H1 (cell line): ENCODE measurements at regions not wholly inside any gene's neighbourhood (a gene's known extent, or its start where the extent isn't known, plus 50 kb on each side); places are given as distances from the start of the nearest gene placed in this dataset.

ENCODE experiments used
- CTCF ChIA-PET: fragments of 300-600 bp; sonication (Branson Sonifier 250); formaldehyde crosslinking; loops from one replicate; lab custom pipeline; 2021; ENCODE audit not compliant: partially characterized antibody; lab: Charles Lee
- POLR2A ChIA-PET: fragments of 300-600 bp; sonication (Branson Sonifier 250); formaldehyde crosslinking; loops from one replicate; lab custom pipeline; 2021; ENCODE audit warnings: inconsistent platforms; ENCODE audit not compliant: partially characterized antibody; lab: Charles Lee
- DNase-seq, 2 experiments: peaks; one replicate each; pipeline versions ENCODE4 v3.0.0 to v3.0.0-alpha.2; 2010 to 2022; ENCODE audit warnings: low spot score in 2 of 2, low read depth in 1 of 2, mixed read lengths in 1 of 2
- FAIRE-seq: peaks from 2 replicates; lab custom pipeline; 2011; peaks lifted over from hg19 to GRCh38; lab: Jason Lieb, UNC
- H2AFZ ChIP-seq: 2 replicates; pipeline ENCODE4 v1.8.1; 2012; ENCODE audit warnings: low read length, inconsistent platforms
- H2AK5ac ChIP-seq: 2 replicates; pipeline ENCODE4 v1.6.1; 2013; ENCODE audit warnings: low read depth, low read length
- H2BK120ac ChIP-seq: replicated peaks from 2 replicates; pipeline ENCODE3; 2013; ENCODE audit warnings: low read depth, low read length, inconsistent platforms
- H2BK12ac ChIP-seq: 2 replicates; pipeline ENCODE4 v1.6.1; 2013; ENCODE audit warnings: low read depth, low read length
- H2BK15ac ChIP-seq: 2 replicates; pipeline ENCODE4 v1.6.1; 2013; ENCODE audit warnings: low read length
- H2BK20ac ChIP-seq: 2 replicates; pipeline ENCODE4 v1.6.1; 2013; ENCODE audit warnings: low read length
- H2BK5ac ChIP-seq: 2 replicates; pipeline ENCODE4 v1.6.1; 2013; ENCODE audit warnings: low read depth, low read length
- H3K14ac ChIP-seq: 2 replicates; pipeline ENCODE4 v1.6.1; 2013; ENCODE audit warnings: inconsistent platforms; ENCODE audit not compliant: insufficient read length
- H3K18ac ChIP-seq: 2 replicates; pipeline ENCODE4 v1.6.1; 2013; ENCODE audit warnings: low read length; ENCODE audit errors: extremely low read depth
- H3K23ac ChIP-seq: 2 replicates; pipeline ENCODE4 v1.6.1; 2013; ENCODE audit warnings: inconsistent platforms; ENCODE audit not compliant: insufficient read length
- H3K23me2 ChIP-seq: 2 replicates; pipeline ENCODE4 v1.6.1; 2013; ENCODE audit warnings: low read depth, low read length
- H3K27ac ChIP-seq: 2 replicates; pipeline ENCODE4 v1.6.1; 2011; ENCODE audit warnings: low read depth, low read length, inconsistent platforms
- H3K27me3 ChIP-seq, 4 experiments: replicated peaks in 1 of 4; 1 replicate in 1 of 4; 2 replicates in 3 of 4; pipeline versions ENCODE4 v1.6.1 to v1.8.1; 2011 to 2013; ENCODE audit warnings: low read length in 3 of 4, mild to moderate bottlenecking in 3 of 4, inconsistent platforms in 2 of 4, mixed read lengths in 2 of 4, moderate library complexity in 1 of 4; ENCODE audit not compliant: control insufficient read depth in 3 of 4, insufficient read depth in 3 of 4; ENCODE audit errors: extremely low read depth in 1 of 4
- H3K36me3 ChIP-seq, 4 experiments: 2 replicates each; pipeline versions ENCODE4 v1.6.1 to v1.8.1; 2011 to 2013; ENCODE audit warnings: mild to moderate bottlenecking in 4 of 4, low read length in 3 of 4, moderate library complexity in 2 of 4, control low read depth in 1 of 4, inconsistent platforms in 1 of 4; ENCODE audit not compliant: insufficient read depth in 4 of 4, control insufficient read depth in 2 of 4
- H3K4ac ChIP-seq: replicated peaks from 2 replicates; pipeline ENCODE3; 2013; ENCODE audit warnings: low read length, low read depth, mixed read lengths, inconsistent platforms; ENCODE audit not compliant: insufficient read length
- H3K4me1 ChIP-seq, 4 experiments: replicated peaks in 1 of 4; 1 replicate in 1 of 4; 2 replicates in 3 of 4; pipeline versions ENCODE4 v1.6.1 to v1.8.1; 2011 to 2013; ENCODE audit warnings: low read length in 3 of 4, inconsistent platforms in 2 of 4, mixed read lengths in 1 of 4; ENCODE audit not compliant: insufficient read depth in 4 of 4, control insufficient read depth in 3 of 4
- H3K4me2 ChIP-seq, 2 experiments: 2 replicates each; pipeline versions ENCODE4 v1.6.1 to v1.8.1; 2011 to 2013; ENCODE audit warnings: low read depth in 2 of 2, low read length in 2 of 2, control low read depth in 1 of 2, inconsistent platforms in 1 of 2, mild to moderate bottlenecking in 1 of 2; ENCODE audit not compliant: insufficient read depth in 1 of 2
- H3K4me3 ChIP-seq, 4 experiments: fragments of 200-600, 300-600 bp in 1 of 4; sonication (generic), shearing (Covaris generic), sonication (Bioruptor Twin) in 1 of 4; 2 replicates each; pipeline versions ENCODE4 v1.5.1 to v1.8.1; 2011 to 2016; ENCODE audit warnings: low read length in 4 of 4, low read depth in 3 of 4, control low read depth in 2 of 4, inconsistent platforms in 2 of 4, mild to moderate bottlenecking in 2 of 4, mixed read lengths in 1 of 4, moderate library complexity in 1 of 4; ENCODE audit not compliant: insufficient read depth in 2 of 4; ENCODE audit errors: extremely low read depth in 1 of 4
- H3K56ac ChIP-seq: replicated peaks from 2 replicates; pipeline ENCODE3; 2013; ENCODE audit warnings: low read depth, mild to moderate bottlenecking, mixed read lengths, low read length, inconsistent platforms; ENCODE audit not compliant: insufficient read length
- H3K79me1 ChIP-seq: 2 replicates; pipeline ENCODE4 v1.6.1; 2013; ENCODE audit warnings: low read depth, low read length, control low read depth
- H3K79me2 ChIP-seq, 2 experiments: 2 replicates each; pipeline versions ENCODE4 v1.6.1 to v1.8.1; 2012 to 2013; ENCODE audit warnings: low read length in 2 of 2, mild to moderate bottlenecking in 2 of 2, inconsistent platforms in 1 of 2; ENCODE audit not compliant: insufficient read depth in 2 of 2, control insufficient read depth in 1 of 2
- H3K9ac ChIP-seq, 4 experiments: replicated peaks in 1 of 4; 1 replicate in 1 of 4; 2 replicates in 3 of 4; pipeline versions ENCODE4 v1.6.1 to v1.8.1; 2011 to 2013; ENCODE audit warnings: low read depth in 3 of 4, low read length in 3 of 4, control low read depth in 2 of 4, mild to moderate bottlenecking in 2 of 4, moderate library complexity in 2 of 4, inconsistent platforms in 1 of 4; ENCODE audit errors: extremely low read depth in 1 of 4
- H3K9me3 ChIP-seq, 2 experiments: 2 replicates each; pipeline versions ENCODE4 v1.6.1 to v1.8.1; 2012 to 2013; ENCODE audit warnings: mild to moderate bottlenecking in 2 of 2, moderate library complexity in 2 of 2, control low read depth in 1 of 2, inconsistent platforms in 1 of 2, low read depth in 1 of 2, low read length in 1 of 2, mixed read lengths in 1 of 2; ENCODE audit not compliant: insufficient read depth in 2 of 2
- H4K20me1 ChIP-seq, 2 experiments: replicated peaks in 1 of 2; 2 replicates each; pipeline versions ENCODE3 to v1.8.1; 2011 to 2013; ENCODE audit warnings: inconsistent platforms in 2 of 2, low read length in 2 of 2, mild to moderate bottlenecking in 1 of 2; ENCODE audit not compliant: insufficient read depth in 2 of 2, control insufficient read depth in 1 of 2
- H4K5ac ChIP-seq: 2 replicates; pipeline ENCODE4 v1.6.1; 2013; ENCODE audit warnings: low read length, low read depth, mixed read lengths, inconsistent platforms; ENCODE audit not compliant: insufficient read length
- H4K8ac ChIP-seq: 2 replicates; pipeline ENCODE4 v1.8.0; 2013; ENCODE audit warnings: mild to moderate bottlenecking, moderate library complexity, low read length, inconsistent platforms; ENCODE audit not compliant: insufficient read depth; ENCODE audit errors: extremely low read depth
- H4K91ac ChIP-seq: replicated peaks from 2 replicates; pipeline ENCODE3; 2013; ENCODE audit warnings: low read length, mixed read lengths, inconsistent platforms; ENCODE audit not compliant: insufficient read length
- POLR2AphosphoS5 ChIP-seq: IDR thresholded peaks from 2 replicates; pipeline ENCODE4 v1.6.1; 2011; ENCODE audit warnings: low read depth, low read length
- RXRA ChIP-seq: IDR thresholded peaks from 2 replicates; pipeline ENCODE4 v1.6.1; 2011; ENCODE audit warnings: low read depth, mild to moderate bottlenecking, low read length, moderate library complexity; ENCODE audit not compliant: insufficient read depth
- WGBS, 2 experiments: shearing (Covaris generic) in 1 of 2; methylation state at CpG; one replicate each; pipeline versions ENCODE4 v1.1.6 to v1.1.7; 2013 to 2015; ENCODE audit warnings: low lambda C conversion rate in 2 of 2, mixed read lengths in 2 of 2, inconsistent platforms in 1 of 2, low coverage in 1 of 2, missing lambda C conversion rate in 1 of 2; ENCODE audit not compliant: insufficient replicate concordance in 2 of 2, insufficient coverage in 1 of 2, insufficient read length in 1 of 2; ENCODE audit errors: extremely low coverage in 1 of 2, missing lambda C conversion rate in 1 of 2; 5-methylcytosine and 5-hydroxymethylcytosine counted together

DNA sequence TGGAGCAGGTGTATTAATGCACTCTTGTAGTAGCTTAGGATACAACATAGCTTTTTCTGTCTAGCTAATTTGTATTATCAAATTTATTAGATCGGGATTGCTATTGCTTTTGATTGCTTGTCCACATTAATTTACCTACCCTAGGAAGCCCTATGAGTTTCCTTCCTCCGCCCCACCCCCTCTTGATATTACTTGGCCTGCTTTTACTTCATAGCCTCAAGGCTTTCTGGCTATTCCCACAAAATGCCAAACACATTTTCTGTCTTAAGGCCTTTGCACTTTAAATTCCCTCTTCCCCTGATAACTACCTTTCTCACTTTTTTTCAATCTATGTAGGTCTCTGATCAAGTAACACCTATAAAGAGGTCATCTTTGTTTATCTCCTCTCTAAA, 99.1 kb upstream of the PRSS16 start:
- Histone ChIP-seq H3K4ac (no peak overlapping the region), H3K56ac (no peak overlapping the region), H3K9me3 (no peaks in the 10 kb centered on the region), H3K4me3 (peak overlapping the region in 1 of 4 experiments; percentile 74; a peak in 2 of 8 replicates), H3K23ac (no peak overlapping the region), H4K5ac (no peak overlapping the region), H2AK5ac (no peak overlapping the region), H3K4me1 (peaks cover 0 to 11% (median 1%) of the 10 kb centered on the region in 4 experiments; a peak in 4 of 7 replicates), H2BK20ac (no peak overlapping the region), H2BK15ac (no peak overlapping the region), H3K9ac (no peak overlapping the region; a peak in 1 of 7 replicates), H4K20me1 (no peaks in the 10 kb centered on the region), H3K23me2 (peaks cover 7% of the 10 kb centered on the region), H3K18ac (no peak overlapping the region), H3K4me2 (peak overlapping the region in 1 of 2 experiments; percentile 88; a peak in 2 of 4 replicates), H3K79me2 (peaks cover 0 to 24% of the 10 kb centered on the region in 2 experiments; a peak in 2 of 4 replicates), H4K8ac (no peak overlapping the region), H4K91ac (no peak overlapping the region), H3K36me3 (peaks cover 0 to 2% (median 0%) of the 10 kb centered on the region in 4 experiments; a peak in 1 of 8 replicates), H2BK5ac (no peak overlapping the region), H2BK120ac (no peak overlapping the region), H3K27me3 (no peaks in the 10 kb centered on the region), H2BK12ac (no peak overlapping the region), H3K14ac (no peak overlapping the region), H2AFZ (no peak overlapping the region), H3K27ac (no peak overlapping the region), H3K79me1 (no peaks in the 10 kb centered on the region)
- TF ChIP-seq RXRA (no peak), POLR2AphosphoS5 (0 out of 2 replicates have a peak, but pooled peaks have one; percentile 18)
- no peak for FAIRE-seq
- DNase-seq = no peak
- ChIA-PET POLR2A (interaction anchor here (1.2 to 21.6 kb wide), 28 partner anchors 10 to 1117 kb away, joined by 3 to 824 read pairs (median 32); a partner anchor contains a TSS), CTCF (interaction anchor here (1.1 kb wide), 2 partner anchors 8 to 15 kb away, joined by 3 read pairs; no protein-coding TSS in a partner anchor)
- 80% methylated on average over 2 of the region's 2 CpGs; no CpG with 5 or more reads in 1 of the 2 experiments for WGBS, 2 experiments
